Spinal cord (tissue), 9 donors: ENCODE measurements at regions not wholly inside any gene's neighbourhood (a gene's known extent, or its start where the extent isn't known, plus 50 kb on each side); places are given as distances from the start of the nearest gene placed in this dataset.

Source experiments
- DNase-seq, 6 donors: peaks; one replicate each; pipeline versions ENCODE4 v3.0.0 to v3.0.0-alpha.2; 2013 to 2015; ENCODE audit warnings: low spot score in 6 of 6, low read depth in 4 of 6
- H3K27ac ChIP-seq: one replicate; pipeline ENCODE4 v1.5.1; 2013; ENCODE audit warnings: low read depth, low read length, control low read depth
- H3K27me3 ChIP-seq: one replicate; pipeline ENCODE4 v1.6.1; 2013; ENCODE audit warnings: low read length; ENCODE audit not compliant: control insufficient read depth, insufficient read depth
- H3K36me3 ChIP-seq: one replicate; pipeline ENCODE4 v1.6.1; 2013; ENCODE audit warnings: low read length; ENCODE audit not compliant: control insufficient read depth, insufficient read depth
- H3K4me1 ChIP-seq: one replicate; pipeline ENCODE4 v1.6.1; 2013; ENCODE audit warnings: low read length; ENCODE audit not compliant: control insufficient read depth, insufficient read depth
- H3K4me3 ChIP-seq: one replicate; pipeline ENCODE4 v1.5.1; 2013; ENCODE audit warnings: low read depth, low read length, control low read depth
- H3K9me3 ChIP-seq: one replicate; pipeline ENCODE4 v1.6.1; 2013; ENCODE audit warnings: low read length; ENCODE audit not compliant: control insufficient read depth, insufficient read depth
- WGBS: methylation state at CpG from one replicate; pipeline ENCODE4 v1.1.5; 2013; ENCODE audit warnings: missing lambda C conversion rate; ENCODE audit not compliant: insufficient coverage; 5-methylcytosine and 5-hydroxymethylcytosine counted together
- donor health status: healthy.

DNA sequence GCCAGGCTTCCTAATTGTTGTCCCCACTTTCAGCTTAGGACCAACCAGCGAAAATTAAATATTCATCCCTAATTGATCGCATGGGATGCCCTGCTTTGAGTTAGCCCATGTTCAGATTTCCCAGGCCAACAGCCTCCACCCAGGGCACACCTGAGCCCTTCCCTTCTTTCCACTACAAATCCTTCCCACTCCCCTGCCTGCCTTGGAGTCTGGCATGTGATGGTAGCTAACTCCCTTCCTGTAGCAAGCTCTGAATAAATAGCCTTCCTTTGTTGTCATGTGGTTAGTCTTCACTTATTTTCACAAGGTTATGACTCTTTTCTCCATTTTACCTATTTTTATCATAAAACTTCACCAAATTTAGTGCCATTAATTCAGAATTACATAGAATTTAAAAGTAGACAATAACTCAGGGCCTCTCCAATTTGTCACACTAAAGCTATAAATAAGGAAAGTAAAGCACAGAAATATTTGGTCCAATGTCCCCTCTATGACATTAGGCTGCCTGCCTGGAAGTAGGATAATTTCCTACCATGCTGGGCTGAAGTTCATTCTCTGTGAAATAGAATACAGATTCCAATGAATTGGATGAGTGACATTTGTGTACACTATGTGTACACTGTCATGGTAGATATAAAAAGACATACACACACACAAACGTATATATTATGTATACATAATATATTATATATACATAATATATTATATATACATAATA lies 166.4 kb upstream of the CPEB2 start:
- no peaks in the 10 kb centered on the region for H3K4me1 ChIP-seq
- DNase-seq = no peak
- 100% methylated on average over 2 of the region's 3 CpGs for WGBS
- no peaks in the 10 kb centered on the region for H3K27me3 ChIP-seq
- no peaks in the 10 kb centered on the region for H3K9me3 ChIP-seq
- no peaks in the 10 kb centered on the region for H3K36me3 ChIP-seq
- no peak overlapping the region for H3K4me3 ChIP-seq
- no peak overlapping the region for H3K27ac ChIP-seq

DNA sequence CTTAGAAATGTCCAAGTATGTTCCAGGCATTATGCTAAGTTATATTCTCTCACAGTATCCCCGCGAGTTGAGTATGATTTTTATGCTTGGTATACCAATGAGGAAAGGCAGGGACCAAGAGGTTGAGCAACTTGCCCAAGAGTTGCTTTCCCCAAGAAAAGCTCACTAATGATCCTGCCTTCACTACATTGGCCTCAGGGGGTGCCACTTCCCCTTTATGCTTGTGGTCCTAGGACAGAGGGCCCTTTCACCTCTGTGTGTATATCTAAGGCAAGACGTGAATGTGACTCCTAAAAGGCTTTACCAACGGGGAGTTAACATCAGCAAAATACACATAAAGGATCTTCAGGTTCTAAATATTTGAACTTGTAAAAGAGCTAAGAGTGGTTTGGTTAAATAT lies 164.4 kb upstream of the CPEB2 start:
- Histone ChIP-seq H3K27me3 (no peaks in the 10 kb centered on the region), H3K4me1 (no peaks in the 10 kb centered on the region), H3K36me3 (no peaks in the 10 kb centered on the region), H3K27ac (no peak overlapping the region), H3K4me3 (no peak overlapping the region), H3K9me3 (no peaks in the 10 kb centered on the region)
- DNase-seq = no peak
- no CpG with 5 or more reads among the region's 4 CpGs for WGBS

DNA sequence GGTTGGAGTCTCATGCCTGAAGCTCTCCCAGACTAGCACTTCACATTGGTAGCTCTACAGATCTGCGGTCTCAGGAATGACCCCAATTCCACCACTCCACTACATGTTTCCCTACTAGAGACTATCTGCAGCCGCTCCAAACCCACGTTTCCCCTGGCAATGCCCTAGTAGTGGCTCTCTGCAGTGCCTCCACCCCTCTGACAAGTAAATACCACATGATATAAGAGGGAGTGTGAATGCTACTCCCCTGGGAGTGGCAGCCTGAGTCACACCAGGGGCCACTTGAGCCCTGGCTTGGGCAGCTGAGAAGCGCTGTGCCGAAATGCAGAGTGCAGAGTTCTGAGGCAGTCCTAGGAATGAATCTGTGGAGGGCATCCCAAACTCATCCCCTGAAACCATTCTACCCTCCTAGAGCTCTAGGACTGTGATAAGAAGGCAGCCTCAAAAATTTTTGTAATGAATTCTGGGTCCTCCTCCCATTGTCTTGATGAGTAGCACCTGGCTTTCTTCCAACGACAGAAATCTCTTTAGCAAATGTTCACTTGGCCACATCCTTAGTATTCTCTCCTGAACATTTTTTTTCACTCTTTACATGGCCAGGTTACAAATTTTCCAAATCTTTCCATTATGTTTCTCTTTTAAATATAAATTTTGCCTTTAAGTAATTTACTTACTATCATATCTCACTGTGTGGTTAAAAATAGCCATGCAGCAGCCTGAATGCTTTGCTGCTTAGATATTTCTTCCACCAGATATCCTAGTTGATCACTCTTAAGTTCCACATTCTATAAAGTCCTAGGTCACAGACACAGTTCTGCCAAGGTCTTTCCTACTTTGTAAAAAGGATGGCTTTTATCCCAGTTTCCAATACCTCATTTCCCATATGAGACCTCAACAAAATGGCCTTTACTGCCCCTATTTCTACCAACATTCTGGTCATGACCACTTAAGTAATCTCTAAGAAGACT lies 160.2 kb upstream of the CPEB2 start:
- no peaks in the 10 kb centered on the region for H3K36me3 ChIP-seq
- peak in 1 of 6 donors; percentile 25 for DNase-seq
- no peak overlapping the region for H3K4me3 ChIP-seq
- no peaks in the 10 kb centered on the region for H3K9me3 ChIP-seq
- no peaks in the 10 kb centered on the region for H3K27me3 ChIP-seq
- H3K4me1 ChIP-seq = no peaks in the 10 kb centered on the region
- H3K27ac ChIP-seq = no peak overlapping the region
- WGBS = 94% methylated on average over 2 of the region's 6 CpGs

DNA sequence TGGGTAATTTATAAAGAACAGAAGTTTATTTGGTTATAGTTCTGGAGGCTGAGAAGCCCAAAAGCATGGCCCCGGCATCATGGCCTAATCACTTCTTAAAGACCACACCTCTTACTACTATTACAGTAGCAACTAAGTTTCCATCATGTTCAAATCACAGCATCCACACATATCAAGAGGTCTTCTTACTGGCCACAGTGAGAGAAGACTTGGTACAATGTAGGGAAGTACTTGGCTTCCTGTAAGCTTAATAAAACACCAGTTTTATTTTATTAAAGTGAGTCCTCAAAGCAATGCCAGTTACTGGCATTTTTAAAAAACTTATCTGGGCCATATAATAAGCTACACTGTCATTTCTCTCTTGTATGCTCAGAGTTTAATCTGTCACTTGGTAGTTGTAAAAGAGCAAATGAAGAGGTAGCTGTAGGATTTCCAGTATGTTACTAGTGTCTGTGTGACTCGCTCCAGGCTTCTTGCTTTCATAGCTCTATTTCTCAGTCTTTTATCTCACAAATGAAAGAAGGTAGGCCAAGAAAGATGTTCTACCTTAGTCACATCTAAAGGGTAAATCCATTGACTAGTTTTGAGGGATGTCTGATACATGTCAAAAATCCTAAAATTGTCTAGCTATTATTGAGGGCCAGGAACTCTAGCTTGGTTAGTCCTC lies 159.2 kb upstream of the CPEB2 start:
- Histone ChIP-seq H3K27ac (no peak overlapping the region), H3K9me3 (no peaks in the 10 kb centered on the region), H3K36me3 (no peaks in the 10 kb centered on the region), H3K27me3 (no peaks in the 10 kb centered on the region), H3K4me1 (no peaks in the 10 kb centered on the region), H3K4me3 (no peak overlapping the region)
- no CpG with 5 or more reads among the region's 2 CpGs for WGBS
- DNase-seq = no peak

DNA sequence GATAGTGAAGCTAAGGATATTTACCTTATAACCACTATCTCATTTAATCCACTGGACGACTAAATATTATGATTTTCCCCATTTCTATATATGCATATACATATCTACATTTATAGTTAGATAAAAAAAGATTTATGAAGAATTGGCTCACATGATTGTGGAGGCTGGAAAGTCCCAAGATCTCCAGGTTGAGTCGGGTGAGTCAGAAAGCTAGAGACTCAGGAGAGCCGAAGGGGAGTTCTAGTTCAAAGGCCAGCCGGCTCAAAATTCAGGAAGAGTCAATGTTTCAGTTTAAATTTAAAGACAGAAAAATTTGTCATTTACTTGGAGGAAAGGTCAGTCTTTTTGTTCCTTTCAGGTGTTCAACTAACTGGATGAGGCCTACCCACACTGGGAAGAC lies 158.2 kb upstream of the CPEB2 start:
- H3K4me1 ChIP-seq = no peaks in the 10 kb centered on the region
- no peak for DNase-seq
- no peaks in the 10 kb centered on the region for H3K36me3 ChIP-seq
- no peak overlapping the region for H3K4me3 ChIP-seq
- no peaks in the 10 kb centered on the region for H3K27me3 ChIP-seq
- 96% methylated on average over 3 of the region's 4 CpGs for WGBS
- H3K27ac ChIP-seq = no peak overlapping the region
- no peaks in the 10 kb centered on the region for H3K9me3 ChIP-seq

DNA sequence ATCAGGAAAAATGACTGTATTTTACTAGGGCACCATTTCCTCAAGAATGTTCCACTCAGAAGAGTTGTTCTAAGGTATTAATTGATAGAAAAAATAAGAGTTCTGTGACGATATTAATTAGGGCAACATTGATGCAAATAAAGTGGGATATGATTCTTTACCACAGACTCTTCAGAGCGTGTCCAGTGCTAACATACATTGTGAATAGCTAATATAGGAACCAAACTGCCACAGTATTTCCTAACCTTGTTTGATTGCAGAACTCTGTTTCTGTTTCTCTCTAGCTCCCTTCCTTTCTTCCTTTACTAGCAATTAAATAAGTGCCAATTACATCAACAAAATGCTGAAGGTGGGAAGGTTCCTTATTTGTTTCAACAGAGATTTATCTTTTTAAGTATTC lies 154.1 kb upstream of the CPEB2 start:
- Histone ChIP-seq H3K27me3 (no peaks in the 10 kb centered on the region), H3K36me3 (no peaks in the 10 kb centered on the region), H3K9me3 (no peaks in the 10 kb centered on the region), H3K4me3 (no peak overlapping the region), H3K27ac (no peak overlapping the region), H3K4me1 (no peaks in the 10 kb centered on the region)
- WGBS = no CpG with 5 or more reads among the region's 2 CpGs
- no peak for DNase-seq

DNA sequence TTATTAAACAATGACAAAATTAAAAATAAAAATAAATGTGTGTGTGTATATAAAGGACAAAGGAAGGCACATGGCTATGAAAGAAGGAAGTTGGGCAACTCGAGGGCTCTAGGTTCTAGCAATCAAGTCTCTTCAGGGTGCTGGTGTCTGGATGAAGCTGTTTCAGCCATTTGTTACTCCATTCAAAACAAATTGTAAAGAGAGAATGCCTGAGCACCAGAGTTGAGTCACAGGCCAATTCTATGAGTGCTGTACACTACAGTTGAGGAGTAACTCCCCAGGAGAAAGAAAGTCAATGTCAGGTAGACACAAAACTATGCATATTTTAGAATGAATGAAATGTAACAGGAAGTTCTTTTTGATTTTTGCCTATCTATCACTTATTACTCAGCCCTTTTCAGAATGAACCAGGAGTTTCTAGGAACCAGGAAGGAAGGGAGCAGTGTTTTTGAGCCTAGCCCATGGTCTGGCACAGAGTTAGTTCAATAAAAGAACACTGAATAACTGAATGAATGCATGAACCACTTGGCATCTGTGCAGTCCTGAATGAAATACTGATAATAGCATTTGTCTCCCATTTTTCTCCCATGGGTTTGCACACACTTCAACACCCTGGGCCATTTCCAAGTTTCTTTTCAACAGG lies 151.7 kb upstream of the CPEB2 start:
- 0% methylated on average over 1 of the region's 1 CpG for WGBS
- no peak overlapping the region for H3K27ac ChIP-seq
- no peak overlapping the region for H3K4me3 ChIP-seq
- DNase-seq = no peak
- no peaks in the 10 kb centered on the region for H3K4me1 ChIP-seq
- H3K27me3 ChIP-seq = no peaks in the 10 kb centered on the region
- no peaks in the 10 kb centered on the region for H3K36me3 ChIP-seq
- no peaks in the 10 kb centered on the region for H3K9me3 ChIP-seq

DNA sequence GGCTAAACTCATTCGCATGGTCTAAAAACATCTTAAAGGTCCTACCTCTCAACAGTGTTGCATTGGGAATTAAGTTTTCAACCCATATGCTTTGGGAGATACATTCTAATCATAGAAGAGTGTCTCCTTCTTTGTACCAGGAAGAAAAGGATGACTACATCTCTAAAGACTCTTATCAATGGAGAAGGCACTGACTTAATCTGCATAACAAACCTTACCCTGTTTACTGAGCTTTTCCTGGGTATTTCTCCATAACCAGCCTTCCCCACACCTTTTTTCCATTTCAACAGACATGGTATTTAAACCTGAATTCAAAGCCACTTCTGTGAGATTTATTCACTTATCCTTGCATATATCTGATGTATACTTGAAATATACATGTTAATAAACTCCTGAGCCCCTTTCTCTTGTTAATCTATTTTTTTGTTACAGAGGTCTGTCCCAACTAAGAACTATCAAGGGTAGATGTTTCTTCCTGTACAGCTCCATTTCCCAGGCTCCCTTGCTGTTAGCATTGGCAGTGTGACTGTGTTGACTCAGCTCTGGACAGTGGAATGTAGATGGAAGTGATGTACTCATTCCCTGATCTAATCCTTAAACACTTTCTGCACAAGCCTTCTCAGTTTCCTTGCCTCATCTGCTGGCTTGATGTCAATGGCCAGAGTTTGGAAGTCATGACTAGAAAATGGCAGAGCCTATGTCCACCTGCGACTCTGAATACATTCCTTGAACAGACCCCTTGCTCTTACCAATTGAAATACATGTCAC lies 148.9 kb upstream of the CPEB2 start:
- Histone ChIP-seq H3K36me3 (no peaks in the 10 kb centered on the region), H3K27ac (no peak overlapping the region), H3K9me3 (no peaks in the 10 kb centered on the region), H3K4me1 (no peaks in the 10 kb centered on the region), H3K27me3 (no peaks in the 10 kb centered on the region), H3K4me3 (no peak overlapping the region)
- DNase-seq = no peak
- WGBS = 100% methylated on average over 1 of the region's 2 CpGs

DNA sequence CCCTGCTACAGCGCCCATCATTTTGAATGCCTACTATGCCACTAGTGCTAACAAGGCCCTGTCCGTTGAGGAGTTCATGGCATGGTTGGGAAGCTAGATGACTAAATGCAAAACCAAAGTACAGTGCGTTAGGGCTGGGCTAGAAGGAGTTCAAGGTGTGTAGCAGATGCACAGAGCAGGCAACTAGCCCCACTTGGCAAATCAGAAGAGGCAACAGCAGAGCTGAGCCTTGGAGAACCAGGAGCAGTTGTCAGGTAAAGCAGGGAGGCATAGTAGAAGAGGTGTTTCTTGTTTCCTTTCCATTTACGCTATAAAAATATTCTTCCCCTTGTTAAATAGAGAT lies 146.6 kb upstream of the CPEB2 start:
- no peak for DNase-seq
- WGBS = 97% methylated on average over 2 of the region's 4 CpGs

More for the DNA sequence above, 146.6 kb upstream of the CPEB2 start:
- no peaks in the 10 kb centered on the region for H3K4me1 ChIP-seq
- no peaks in the 10 kb centered on the region for H3K27me3 ChIP-seq
- no peaks in the 10 kb centered on the region for H3K9me3 ChIP-seq
- no peak overlapping the region for H3K4me3 ChIP-seq
- no peaks in the 10 kb centered on the region for H3K36me3 ChIP-seq
- H3K27ac ChIP-seq = no peak overlapping the region
